Uterus (tissue), 3 donors: ENCODE measurements at regions not wholly inside any gene's neighbourhood (a gene's known extent, or its start where the extent isn't known, plus 50 kb on each side); places are given as distances from the start of the nearest gene placed in this dataset.
"Not testable (repeated sequence)": the region's sequence is repeated elsewhere in the genome, so short reads cannot be mapped to it uniquely, and the experiment has no call there.

Source experiments
- DNase-seq, 2 donors: peaks; one replicate each; pipeline ENCODE4 v3.0.0-alpha.2; 2019 to 2020
- H3K27ac ChIP-seq, 2 donors: fragments of 200-600 bp; sonication (generic); 1 replicate in 1 of 2; 2 replicates in 1 of 2; pipeline ENCODE4 v1.5.1; 2016 to 2018
- H3K27me3 ChIP-seq, 2 donors: fragments of 200-600 bp; sonication (generic); one replicate each; pipeline ENCODE4 v1.5.1; 2018 to 2019; ENCODE audit warnings: control low read depth in 1 of 2
- H3K36me3 ChIP-seq, 2 donors: fragments of 200-600 bp; sonication (generic); one replicate each; pipeline ENCODE4 v1.5.1; 2019; ENCODE audit warnings: control low read depth in 1 of 2
- H3K4me1 ChIP-seq, 2 donors: fragments of 200-600 bp; sonication (generic); one replicate each; pipeline ENCODE4 v1.5.1; 2018 to 2019; ENCODE audit warnings: control low read depth in 1 of 2
- H3K4me3 ChIP-seq, 2 donors: fragments of 200-600 bp; sonication (generic); 1 replicate in 1 of 2; 2 replicates in 1 of 2; pipeline ENCODE4 v1.5.1; 2018 to 2019; ENCODE audit warnings: mild to moderate bottlenecking in 1 of 2
- H3K9me3 ChIP-seq, 2 donors: fragments of 200-600 bp; sonication (generic); one replicate each; pipeline ENCODE4 v1.5.1; 2019; ENCODE audit warnings: control low read depth in 1 of 2
- POLR2A ChIP-seq, 2 donors: fragments of 450-650 bp; IDR thresholded peaks; one replicate each; pipeline ENCODE4 v1.6.1; 2016; ENCODE audit warnings: antibody characterized with exemption in 2 of 2, mild to moderate bottlenecking in 1 of 2, moderate library complexity in 1 of 2
- intact Hi-C: fragments of 100-400 bp; cut with DNase I; formaldehyde crosslinking; loops from one replicate; pipeline ENCODE4 v1.15.1; 2023; ENCODE audit warnings: low total_unique reads
- TF ChIP-seq, protein P1 (sequence below), 4 experiments: fragments of 200-600 bp in 2 of 4; fragments of 450-650 bp in 2 of 4; sonication (generic) in 2 of 4; IDR thresholded peaks; one replicate each; pipeline ENCODE4 v1.5.1; 2016 to 2019; ENCODE audit warnings: antibody characterized with exemption in 4 of 4, mild to moderate bottlenecking in 2 of 4, moderate library complexity in 1 of 4
- donor health status: DM: yes; HTN: yes; CAD: no.

GRCh38 chr16:88232401-88233258 lies 150.1 kb upstream of the ZNF469 start:
- H3K4me1 ChIP-seq, H3K9me3 ChIP-seq, H3K4me3 ChIP-seq, H3K36me3 ChIP-seq, intact Hi-C loops, H3K27me3 ChIP-seq, DNase-seq: not testable (repeated sequence)
- H3K27ac ChIP-seq: peak overlapping the region; percentile 75 to 90

GRCh38 chr16:88233621-88234420 lies 148.9 kb upstream of the ZNF469 start:
- intact Hi-C loops, H3K36me3 ChIP-seq: not testable (repeated sequence)

DNA sequence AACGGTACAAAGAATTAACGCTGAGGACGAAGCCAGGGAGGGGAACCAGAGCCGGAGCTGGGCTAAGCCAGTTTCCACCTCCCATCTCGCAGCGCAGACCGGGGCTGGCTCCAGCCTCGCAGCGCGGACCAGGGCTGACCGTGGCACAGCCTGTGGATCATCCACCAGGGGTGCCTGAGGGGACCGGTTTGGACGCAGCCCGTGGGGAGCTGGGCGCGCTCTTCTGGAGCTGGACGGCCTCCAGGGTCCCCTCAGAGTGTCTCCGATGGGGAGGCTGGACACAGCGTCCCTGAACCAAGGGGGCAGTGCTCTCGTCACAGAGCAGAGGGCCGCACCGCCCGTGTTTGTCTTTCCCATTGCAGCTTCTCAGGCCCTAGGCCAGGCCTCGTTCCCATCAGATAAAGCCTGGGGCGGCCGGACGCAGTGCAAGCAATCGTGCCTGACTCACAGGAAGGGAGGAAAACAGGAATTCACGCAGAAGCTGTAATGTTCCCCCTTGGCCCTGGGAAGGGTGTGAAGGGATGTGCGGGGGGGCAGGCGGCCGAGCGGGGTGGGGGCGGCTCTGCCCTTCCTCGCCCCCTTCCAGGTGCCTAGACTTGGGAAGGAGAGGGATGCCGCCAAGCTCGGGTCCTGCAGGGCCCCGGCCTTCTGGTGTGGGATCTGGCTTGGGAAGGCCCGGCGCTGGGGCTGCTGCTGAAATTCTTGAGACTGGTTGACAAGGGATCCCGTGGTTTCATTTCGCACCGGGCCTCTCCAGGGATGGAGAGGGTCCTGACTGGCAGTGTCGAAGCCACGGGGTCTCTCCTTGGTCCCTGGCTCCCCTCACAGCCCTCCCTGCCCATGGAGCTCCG lies 148.1 kb upstream of the ZNF469 start:
- H3K4me1 ChIP-seq, H3K36me3 ChIP-seq, H3K27me3 ChIP-seq, intact Hi-C loops, H3K9me3 ChIP-seq: not testable (repeated sequence)
- H3K27ac ChIP-seq: peak overlapping the region; percentile 90 to 92
- peak; percentile 59 to 64 for DNase-seq
- H3K4me3 ChIP-seq: peak overlapping the region in 1 of 2 donors; percentile 16
- TF ChIP-seq, protein P1, sequence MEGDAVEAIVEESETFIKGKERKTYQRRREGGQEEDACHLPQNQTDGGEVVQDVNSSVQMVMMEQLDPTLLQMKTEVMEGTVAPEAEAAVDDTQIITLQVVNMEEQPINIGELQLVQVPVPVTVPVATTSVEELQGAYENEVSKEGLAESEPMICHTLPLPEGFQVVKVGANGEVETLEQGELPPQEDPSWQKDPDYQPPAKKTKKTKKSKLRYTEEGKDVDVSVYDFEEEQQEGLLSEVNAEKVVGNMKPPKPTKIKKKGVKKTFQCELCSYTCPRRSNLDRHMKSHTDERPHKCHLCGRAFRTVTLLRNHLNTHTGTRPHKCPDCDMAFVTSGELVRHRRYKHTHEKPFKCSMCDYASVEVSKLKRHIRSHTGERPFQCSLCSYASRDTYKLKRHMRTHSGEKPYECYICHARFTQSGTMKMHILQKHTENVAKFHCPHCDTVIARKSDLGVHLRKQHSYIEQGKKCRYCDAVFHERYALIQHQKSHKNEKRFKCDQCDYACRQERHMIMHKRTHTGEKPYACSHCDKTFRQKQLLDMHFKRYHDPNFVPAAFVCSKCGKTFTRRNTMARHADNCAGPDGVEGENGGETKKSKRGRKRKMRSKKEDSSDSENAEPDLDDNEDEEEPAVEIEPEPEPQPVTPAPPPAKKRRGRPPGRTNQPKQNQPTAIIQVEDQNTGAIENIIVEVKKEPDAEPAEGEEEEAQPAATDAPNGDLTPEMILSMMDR (IDR thresholded peaks at IDR 0.05): peak in 1 of 4 experiments; percentile 45
- TF ChIP-seq POLR2A (IDR thresholded peaks at IDR 0.05): peak in 1 of 2 donors; percentile 32

More at GRCh38 chr16:88233621-88234420, 148.9 kb upstream of the ZNF469 start:
- peak overlapping the region; percentile 90 to 92 for H3K27ac ChIP-seq
- not testable (repeated sequence) for H3K4me1 ChIP-seq, H3K4me3 ChIP-seq, H3K27me3 ChIP-seq, H3K9me3 ChIP-seq, DNase-seq

GRCh38 chr16:88235691-88236090 lies 147.1 kb upstream of the ZNF469 start:
- H3K27ac ChIP-seq: peak overlapping the region; percentile 90 to 92
- H3K9me3 ChIP-seq: not testable (repeated sequence)

DNA sequence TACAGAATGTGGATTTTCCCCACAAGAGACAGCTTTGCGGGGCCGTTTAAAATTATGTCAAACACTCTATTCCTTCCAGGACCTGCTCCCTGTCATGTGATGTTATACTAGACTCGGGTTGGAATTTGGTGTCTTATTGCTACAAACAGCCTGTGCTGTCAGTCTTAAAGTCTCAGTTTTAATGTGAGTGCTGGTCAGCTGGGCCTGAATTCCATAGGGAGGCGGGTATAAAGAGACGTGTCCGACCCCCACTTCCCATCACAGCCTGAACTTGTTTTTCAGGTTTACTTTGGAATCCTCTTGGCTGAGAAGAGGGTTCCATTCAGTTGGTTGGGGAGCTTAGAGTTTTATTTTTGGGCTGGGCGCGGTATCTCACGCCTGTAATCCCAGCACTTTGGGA lies 146.5 kb upstream of the ZNF469 start:
- not testable (repeated sequence) for DNase-seq, H3K4me3 ChIP-seq
- H3K27ac ChIP-seq: peak overlapping the region; percentile 90 to 92

More at GRCh38 chr16:88235691-88236090, 147.1 kb upstream of the ZNF469 start:
- H3K4me3 ChIP-seq, intact Hi-C loops, H3K36me3 ChIP-seq, DNase-seq, H3K27me3 ChIP-seq, H3K4me1 ChIP-seq: not testable (repeated sequence)

DNA sequence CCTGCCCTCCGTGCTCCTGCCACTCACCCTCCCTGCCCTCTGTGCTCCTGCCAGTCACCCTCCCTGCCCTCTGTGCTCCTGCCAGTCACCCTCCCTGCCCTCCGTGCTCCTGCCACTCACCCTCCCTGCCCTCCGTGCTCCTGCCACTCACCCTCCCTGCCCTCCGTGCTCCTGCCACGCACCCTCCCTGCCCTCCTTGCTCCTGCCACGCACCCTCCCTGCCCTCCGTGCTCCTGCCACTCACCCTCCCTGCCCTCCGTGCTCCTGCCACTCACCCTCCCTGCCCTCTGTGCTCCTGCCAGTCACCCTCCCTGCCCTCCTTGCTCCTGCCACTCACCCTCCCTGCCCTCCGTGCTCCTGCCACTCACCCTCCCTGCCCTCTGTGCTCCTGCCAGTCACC lies 145.4 kb upstream of the ZNF469 start:
- H3K4me3 ChIP-seq, H3K9me3 ChIP-seq, DNase-seq, intact Hi-C loops, H3K4me1 ChIP-seq, H3K36me3 ChIP-seq, H3K27me3 ChIP-seq: not testable (repeated sequence)
- peak overlapping the region in 1 of 2 donors; percentile 75 for H3K27ac ChIP-seq

More for the DNA sequence above, 146.5 kb upstream of the ZNF469 start:
- H3K4me1 ChIP-seq, intact Hi-C loops, H3K9me3 ChIP-seq, H3K36me3 ChIP-seq, H3K27me3 ChIP-seq: not testable (repeated sequence)

DNA sequence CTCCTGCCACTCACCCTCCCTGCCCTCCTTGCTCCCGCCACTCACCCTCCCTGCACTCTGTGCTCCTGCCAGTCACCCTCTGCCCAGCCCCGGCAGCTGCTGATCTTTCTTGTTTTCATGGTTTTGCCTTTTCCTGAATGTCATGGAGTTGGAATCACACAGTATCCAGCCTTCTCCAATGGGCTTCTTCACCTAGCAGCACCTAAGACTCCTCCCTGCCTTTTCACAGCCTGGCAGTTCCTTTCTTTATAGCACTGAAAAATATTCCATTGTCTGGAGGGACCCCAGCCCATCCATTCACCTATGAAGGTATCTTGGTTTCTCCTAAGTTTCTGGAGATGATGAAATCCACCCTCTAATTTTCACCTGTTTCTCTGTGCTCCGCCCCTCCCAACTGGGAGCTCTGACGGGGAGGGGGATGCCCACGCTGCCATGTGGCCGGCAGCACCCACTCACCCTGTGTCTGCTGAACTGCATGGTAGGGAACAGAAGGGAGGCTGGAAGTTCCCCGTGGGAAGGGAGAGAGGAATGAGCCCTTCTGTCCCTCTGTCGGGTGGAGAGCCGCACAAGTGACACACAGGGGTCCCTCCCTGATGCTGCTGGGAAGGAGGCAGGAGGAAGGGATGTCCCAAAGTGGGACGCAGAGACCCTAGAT lies 144.9 kb upstream of the ZNF469 start:
- Histone ChIP-seq H3K4me1 (peaks cover 7 to 11% of the 10 kb centered on the region in 2 donors), H3K27ac (peak overlapping the region; percentile 75 to 89)
- H3K9me3 ChIP-seq, H3K4me3 ChIP-seq, H3K36me3 ChIP-seq, intact Hi-C loops, H3K27me3 ChIP-seq, DNase-seq: not testable (repeated sequence)

- Histone ChIP-seq H3K4me1 (peaks cover 4 to 17% of the 10 kb centered on the region in 2 donors), H3K27ac (peak overlapping the region; percentile 75 to 89)
- H3K9me3 ChIP-seq, intact Hi-C loops, H3K36me3 ChIP-seq, H3K4me3 ChIP-seq, H3K27me3 ChIP-seq: not testable (repeated sequence)
- DNase-seq: peak; percentile 94 to 98
Measured at GRCh38 chr16:88238732-88239274, 144.0 kb upstream of the ZNF469 start.

DNA sequence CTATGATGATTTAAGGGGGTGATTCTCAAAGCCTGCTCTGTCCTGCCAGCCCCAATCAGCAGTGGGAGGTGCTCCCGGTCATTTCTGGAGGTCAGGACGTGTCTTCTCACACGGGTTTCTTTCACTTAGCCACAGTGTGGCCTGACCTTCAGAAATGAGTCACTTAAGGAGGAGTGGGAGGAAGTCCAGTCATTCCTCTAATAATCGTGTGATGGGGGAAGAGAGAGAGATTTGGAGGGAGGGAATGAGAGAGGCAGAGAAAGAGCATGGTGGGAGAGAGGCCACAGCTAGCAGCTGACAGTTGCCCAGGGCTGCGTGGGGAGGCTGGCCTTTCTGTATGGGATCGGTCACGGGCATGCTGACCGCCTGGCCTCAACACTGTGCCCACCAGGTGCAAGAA lies 142.6 kb upstream of the ZNF469 start:
- DNase-seq, H3K9me3 ChIP-seq, H3K36me3 ChIP-seq, intact Hi-C loops, H3K27me3 ChIP-seq, H3K4me3 ChIP-seq: not testable (repeated sequence)
- Histone ChIP-seq H3K27ac (peak overlapping the region; percentile 35 to 63), H3K4me1 (peaks cover 4 to 16% of the 10 kb centered on the region in 2 donors)

DNA sequence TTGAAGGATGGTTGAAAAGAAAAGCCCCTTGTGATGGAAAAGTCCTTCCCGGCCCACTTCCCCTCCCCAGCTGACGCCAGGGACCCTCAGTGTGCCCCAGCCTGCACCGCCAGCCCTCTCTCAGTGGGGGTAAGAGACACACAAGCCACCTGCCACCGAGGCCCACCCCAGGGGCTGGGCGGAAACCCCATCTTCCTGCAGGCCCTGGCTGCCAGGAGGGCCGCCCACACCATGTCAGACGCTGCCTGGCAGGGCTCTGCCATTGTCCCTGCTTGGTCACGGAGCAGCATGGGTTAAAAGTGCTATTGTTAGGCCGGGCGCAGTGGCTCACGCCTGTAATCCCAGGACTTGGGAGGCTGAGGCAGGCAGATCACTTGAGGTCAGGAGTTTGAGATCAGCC lies 142.0 kb upstream of the ZNF469 start:
- H3K36me3 ChIP-seq, intact Hi-C loops, H3K9me3 ChIP-seq, DNase-seq, H3K4me1 ChIP-seq, H3K27me3 ChIP-seq, H3K4me3 ChIP-seq: not testable (repeated sequence)
- H3K27ac ChIP-seq: peak overlapping the region; percentile 35 to 63
